Panc1 (cell line): ENCODE measurements at regions not wholly inside any gene's neighbourhood (a gene's known extent, or its start where the extent isn't known, plus 50 kb on each side); places are given as distances from the start of the nearest gene placed in this dataset.

Experiments used
- ATAC-seq: fragments of 200-7000 bp; cut with Tn5 transposase; 2 replicates; pipeline ENCODE4 v1.9.1; 2020; ENCODE audit warnings: mild to moderate bottlenecking, moderate library complexity
- BruUV-seq: library from RNA; stranded (reverse); fragments of 400-500 nt; replicated peaks from 2 replicates; lab custom pipeline; 2021; lab: Mats Ljungman, UMichigan
- CTCF ChIA-PET: fragments of 300-600 bp; sonication (Branson Sonifier 250); formaldehyde crosslinking; loops from one replicate; lab custom pipeline; 2022; ENCODE audit warnings: antibody characterized with exemption; lab: Charles Lee
- POLR2A ChIA-PET: fragments of 300-600 bp; sonication (Branson Sonifier 250); formaldehyde crosslinking; loops from one replicate; lab custom pipeline; 2022; ENCODE audit warnings: antibody characterized with exemption; lab: Charles Lee
- DNase-seq: peaks from one replicate; pipeline ENCODE4 v3.0.0-alpha.2; 2010; ENCODE audit warnings: low read depth, low spot score
- H3K27ac ChIP-seq: 2 replicates; pipeline ENCODE4 v1.5.1; 2011; ENCODE audit warnings: mild to moderate bottlenecking, low read length, inconsistent platforms
- H3K27me3 ChIP-seq: fragments of 200-500 bp; sonication (Bioruptor generic); 2 replicates; pipeline ENCODE4 v1.6.0; 2014; ENCODE audit warnings: low read length, inconsistent platforms; ENCODE audit not compliant: control insufficient read depth, insufficient read depth
- H3K36me3 ChIP-seq: fragments of 200-500 bp; sonication (Bioruptor generic); 2 replicates; pipeline ENCODE4 v1.5.1; 2014; ENCODE audit warnings: inconsistent platforms, mild to moderate bottlenecking, low read length, moderate library complexity; ENCODE audit not compliant: control insufficient read depth, insufficient read depth
- H3K4me1 ChIP-seq: 2 replicates; pipeline ENCODE4 v1.5.1; 2011; ENCODE audit warnings: inconsistent platforms, mild to moderate bottlenecking, low read length, moderate library complexity; ENCODE audit not compliant: control insufficient read depth, insufficient read depth
- H3K4me3 ChIP-seq, 2 experiments: 2 replicates each; pipeline ENCODE4 v1.5.1; 2011 to 2012; ENCODE audit warnings: low read depth in 2 of 2, low read length in 2 of 2, mild to moderate bottlenecking in 2 of 2, inconsistent platforms in 1 of 2, moderate library complexity in 1 of 2
- H3K9me3 ChIP-seq: fragments of 200-500 bp; sonication (Bioruptor generic); 2 replicates; pipeline ENCODE4 v1.5.1; 2014; ENCODE audit warnings: low read depth, mild to moderate bottlenecking, inconsistent platforms, low read length, moderate library complexity; ENCODE audit not compliant: control insufficient read depth, insufficient read depth
- CTCF ChIP-seq: fragments of 450-650 bp; IDR thresholded peaks from 2 replicates; pipeline ENCODE4 v1.5.1; 2017; ENCODE audit warnings: mild to moderate bottlenecking
- POLR2AphosphoS5 ChIP-seq: IDR thresholded peaks from 2 replicates; pipeline ENCODE4 v1.6.1; 2012; ENCODE audit warnings: mild to moderate bottlenecking, low read depth, low read length, moderate library complexity
- REST ChIP-seq, 2 experiments: IDR thresholded peaks; 2 replicates each; pipeline ENCODE4 v1.6.1; 2011 to 2012; ENCODE audit warnings: low read depth in 2 of 2, control low read depth in 1 of 2, low read length in 1 of 2, mild to moderate bottlenecking in 1 of 2, moderate library complexity in 1 of 2; ENCODE audit not compliant: insufficient read depth in 1 of 2
- SIN3A ChIP-seq: IDR thresholded peaks from 2 replicates; pipeline ENCODE4 v1.6.1; 2012; ENCODE audit warnings: low read depth, mild to moderate bottlenecking, low read length, moderate library complexity, borderline replicate concordance; ENCODE audit not compliant: insufficient read depth
- TCF7L2 ChIP-seq: IDR thresholded peaks from 2 replicates; pipeline ENCODE4 v1.6.1; 2011; ENCODE audit warnings: mild to moderate bottlenecking, low read depth, low read length, inconsistent platforms
- in situ Hi-C: cut with HindIII; loops from 2 replicates; pipeline ENCODE4 v1.10.0; 2016; ENCODE audit warnings: low sequenced_read_pairs, low pct_unique_long_range_greater_than_20kb
- intact Hi-C: fragments of 100-400 bp; cut with micrococcal nuclease; formaldehyde crosslinking; loops from one replicate; pipeline ENCODE4 v1.10.0; 2022; ENCODE audit not compliant: unreplicated experiment

DNA sequence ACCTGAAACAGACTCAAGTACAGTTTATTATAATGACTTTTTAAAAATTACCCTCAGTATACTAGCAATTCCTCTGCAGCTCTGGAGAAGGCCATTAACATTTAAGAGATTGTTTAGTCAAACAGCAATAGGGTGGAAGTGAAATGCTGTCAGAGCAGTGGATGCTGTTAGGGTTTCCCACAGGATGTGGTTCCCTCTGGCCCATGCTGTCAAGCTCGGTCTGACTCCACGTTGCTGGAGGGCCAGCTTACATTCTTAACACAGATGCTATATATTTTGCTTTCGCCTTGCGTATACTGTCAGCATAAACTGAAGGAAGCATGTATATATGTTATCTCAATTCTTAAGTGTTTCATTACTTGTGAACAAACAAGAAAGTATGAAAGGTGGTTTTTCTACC is 231.1 kb upstream of the COL8A1 start:
- no peak for ATAC-seq
- CTCF ChIA-PET = no interaction called here
- Histone ChIP-seq H3K27ac (no peak overlapping the region), H3K4me3 (no peak overlapping the region), H3K4me1 (no peaks in the 10 kb centered on the region), H3K27me3 (no peaks in the 10 kb centered on the region), H3K36me3 (no peaks in the 10 kb centered on the region), H3K9me3 (no peaks in the 10 kb centered on the region)
- TF ChIP-seq TCF7L2 (no peak), POLR2AphosphoS5 (no peak), SIN3A (no peak)
- intact Hi-C loops (no loop called here), in situ Hi-C loops (no loop called here)
- POLR2A ChIA-PET = no interaction called here
- no TSS peak for BruUV-seq
- no peak for DNase-seq

GRCh38 chr3:99402755-99403154 is 235.6 kb upstream of the COL8A1 start:
- H3K27me3 ChIP-seq = no peaks in the 10 kb centered on the region
- DNase-seq = no peak
- no peaks in the 10 kb centered on the region for H3K4me1 ChIP-seq
- ChIA-PET POLR2A (no interaction called here), CTCF (no interaction called here)
- H3K9me3 ChIP-seq = 0 out of 2 replicates have a peak, but pooled peaks cover 5% of the 10 kb centered on the region
- TF ChIP-seq REST (IDR thresholded peaks at IDR 0.05; ENCODE audit: insufficient read depth in 1 of 2, low read depth in 2 of 2, low read length in 1 of 2) (no peak), SIN3A (no peak), CTCF (no peak), POLR2AphosphoS5 (no peak), TCF7L2 (no peak)
- H3K4me3 ChIP-seq = no peak overlapping the region
- intact Hi-C loops = no loop called here
- ATAC-seq = no peak
- H3K27ac ChIP-seq = no peak overlapping the region
- in situ Hi-C loops = no loop called here
- no peaks in the 10 kb centered on the region for H3K36me3 ChIP-seq
- no TSS peak for BruUV-seq

DNA sequence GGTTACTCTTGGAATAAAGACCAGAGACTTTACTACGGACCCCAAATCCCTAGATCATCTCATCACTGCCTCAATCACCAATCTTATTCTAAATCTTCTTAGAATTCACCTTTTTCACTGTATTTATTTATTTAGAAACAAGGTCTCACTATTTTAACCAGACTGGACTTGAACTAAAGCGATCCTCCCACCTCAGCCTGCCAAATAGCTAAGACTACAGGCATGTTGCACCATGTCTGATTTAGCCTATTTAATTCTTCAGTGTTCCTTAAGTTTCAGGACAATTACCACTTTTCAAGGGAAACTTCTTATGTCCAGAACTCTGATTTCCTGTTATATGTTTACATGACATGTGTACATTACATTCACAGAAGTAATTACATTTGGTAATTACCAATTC is 238.0 kb upstream of the COL8A1 start:
- in situ Hi-C loops (no loop called here), intact Hi-C loops (no loop called here)
- TF ChIP-seq REST (IDR thresholded peaks at IDR 0.05; ENCODE audit: insufficient read depth in 1 of 2, low read depth in 2 of 2, low read length in 1 of 2) = no peak
- no peak for TF ChIP-seq TCF7L2
- TF ChIP-seq CTCF = no peak
- no peak for TF ChIP-seq SIN3A
- no peak for TF ChIP-seq POLR2AphosphoS5

More for the DNA sequence above, 238.0 kb upstream of the COL8A1 start:
- 0 out of 2 replicates have a peak, but pooled peaks cover 5% of the 10 kb centered on the region for H3K9me3 ChIP-seq
- H3K36me3 ChIP-seq = no peaks in the 10 kb centered on the region
- no peak for DNase-seq
- ATAC-seq = no peak
- ChIA-PET POLR2A (no interaction called here), CTCF (no interaction called here)
- H3K4me1 ChIP-seq = no peaks in the 10 kb centered on the region
- H3K27me3 ChIP-seq = no peaks in the 10 kb centered on the region
- H3K4me3 ChIP-seq = no peak overlapping the region
- H3K27ac ChIP-seq = no peak overlapping the region
- no TSS peak for BruUV-seq
